Neuronal stem cell (in vitro differentiated cells): ENCODE measurements at regions not wholly inside any gene's neighbourhood (a gene's known extent, or its start where the extent isn't known, plus 50 kb on each side); places are given as distances from the start of the nearest gene placed in this dataset.

ENCODE experiments used
- DNase-seq: peaks from one replicate; pipeline ENCODE4 v3.0.0-alpha.2; 2013; ENCODE audit warnings: low spot score
- H2AFZ ChIP-seq: one replicate; pipeline ENCODE4 v1.6.1; 2013; ENCODE audit warnings: mild to moderate bottlenecking, low read length, inconsistent platforms
- H2AK5ac ChIP-seq: 2 replicates; pipeline ENCODE4 v1.6.1; 2013; ENCODE audit warnings: low read depth, mild to moderate bottlenecking, inconsistent platforms, low read length, moderate library complexity, mixed read lengths
- H2BK120ac ChIP-seq: 2 replicates; pipeline ENCODE4 v1.6.1; 2013; ENCODE audit warnings: low read depth, mild to moderate bottlenecking, inconsistent platforms, low read length, moderate library complexity, mixed read lengths
- H2BK12ac ChIP-seq: one replicate; pipeline ENCODE4 v1.6.1; 2013; ENCODE audit warnings: low read length, inconsistent platforms
- H2BK15ac ChIP-seq: 2 replicates; pipeline ENCODE4 v1.6.1; 2013; ENCODE audit warnings: mild to moderate bottlenecking, low read length, inconsistent platforms, mixed read lengths
- H2BK5ac ChIP-seq: one replicate; pipeline ENCODE4 v1.6.1; 2013; ENCODE audit warnings: inconsistent platforms, mild to moderate bottlenecking, low read length, moderate library complexity
- H3K14ac ChIP-seq: one replicate; pipeline ENCODE4 v1.6.1; 2013; ENCODE audit warnings: low read length, inconsistent platforms
- H3K18ac ChIP-seq: 2 replicates; pipeline ENCODE4 v1.6.1; 2013; ENCODE audit warnings: low read length, inconsistent platforms
- H3K23ac ChIP-seq: 2 replicates; pipeline ENCODE4 v1.6.1; 2013; ENCODE audit warnings: low read depth, mild to moderate bottlenecking, mixed read lengths, low read length, inconsistent platforms; ENCODE audit not compliant: poor library complexity
- H3K27ac ChIP-seq: replicated peaks from 3 replicates; pipeline ENCODE4 v1.5.1; 2013; ENCODE audit warnings: low read length, inconsistent platforms
- H3K27me3 ChIP-seq, 3 experiments: 2 replicates each; pipeline ENCODE4 v1.6.1; 2013; ENCODE audit warnings: low read length in 3 of 3, mild to moderate bottlenecking in 2 of 3, inconsistent platforms in 1 of 3, low read depth in 1 of 3, mixed read lengths in 1 of 3, moderate library complexity in 1 of 3; ENCODE audit not compliant: control insufficient read depth in 3 of 3, insufficient read depth in 3 of 3
- H3K36me3 ChIP-seq, 2 donors: replicated peaks in 1 of 2; 2 replicates each; pipeline ENCODE4 v1.6.1; 2013; ENCODE audit warnings: low read length in 2 of 2; ENCODE audit not compliant: control insufficient read depth in 2 of 2, insufficient read depth in 2 of 2
- H3K4ac ChIP-seq: 2 replicates; pipeline ENCODE4 v1.6.1; 2013; ENCODE audit warnings: inconsistent platforms, mild to moderate bottlenecking, low read length, moderate library complexity
- H3K4me1 ChIP-seq, 2 donors: 1 replicate in 1 of 2; 2 replicates in 1 of 2; pipeline ENCODE4 v1.6.1; 2013; ENCODE audit warnings: low read length in 2 of 2, low read depth in 1 of 2; ENCODE audit not compliant: control insufficient read depth in 2 of 2, insufficient read depth in 1 of 2
- H3K4me2 ChIP-seq: one replicate; pipeline ENCODE4 v1.6.1; 2013; ENCODE audit warnings: mild to moderate bottlenecking, low read length, inconsistent platforms; ENCODE audit not compliant: insufficient read depth, poor library complexity, severe bottlenecking
- H3K4me3 ChIP-seq, 2 donors: 2 replicates each; pipeline ENCODE4 v1.5.1; 2013; ENCODE audit warnings: low read length in 2 of 2, mild to moderate bottlenecking in 2 of 2, inconsistent platforms in 1 of 2, moderate library complexity in 1 of 2
- H3K79me1 ChIP-seq: one replicate; pipeline ENCODE4 v1.6.1; 2013; ENCODE audit warnings: low read depth, mild to moderate bottlenecking, inconsistent platforms, low read length, moderate library complexity
- H3K9ac ChIP-seq: one replicate; pipeline ENCODE4 v1.6.1; 2013; ENCODE audit warnings: mild to moderate bottlenecking, low read depth, low read length, inconsistent platforms; ENCODE audit not compliant: poor library complexity
- H3K9me3 ChIP-seq, 2 donors: replicated peaks in 1 of 2; 2 replicates each; pipeline versions ENCODE3 to v1.6.1; 2013; ENCODE audit warnings: low read length in 2 of 2, mild to moderate bottlenecking in 2 of 2, inconsistent platforms in 1 of 2, low read depth in 1 of 2, mixed read lengths in 1 of 2, moderate library complexity in 1 of 2; ENCODE audit not compliant: control insufficient read depth in 2 of 2, insufficient read depth in 1 of 2
- H4K8ac ChIP-seq: one replicate; pipeline ENCODE4 v1.6.1; 2013; ENCODE audit warnings: low read depth, mild to moderate bottlenecking, inconsistent platforms, low read length, moderate library complexity
- H4K91ac ChIP-seq: one replicate; pipeline ENCODE4 v1.6.1; 2013; ENCODE audit warnings: low read length, low read depth, mild to moderate bottlenecking, inconsistent platforms; ENCODE audit not compliant: poor library complexity
- WGBS, 2 donors: extraction: QIAGEN DNeasy Blood & Tissue Kit; methylation state at CpG; one replicate each; pipeline ENCODE4 v1.1.7; 2013; ENCODE audit warnings: missing lambda C conversion rate in 2 of 2, mixed read lengths in 1 of 2; ENCODE audit not compliant: insufficient read length in 2 of 2, insufficient replicate concordance in 1 of 2; ENCODE audit errors: extremely low coverage in 2 of 2; 5-methylcytosine and 5-hydroxymethylcytosine counted together

DNA sequence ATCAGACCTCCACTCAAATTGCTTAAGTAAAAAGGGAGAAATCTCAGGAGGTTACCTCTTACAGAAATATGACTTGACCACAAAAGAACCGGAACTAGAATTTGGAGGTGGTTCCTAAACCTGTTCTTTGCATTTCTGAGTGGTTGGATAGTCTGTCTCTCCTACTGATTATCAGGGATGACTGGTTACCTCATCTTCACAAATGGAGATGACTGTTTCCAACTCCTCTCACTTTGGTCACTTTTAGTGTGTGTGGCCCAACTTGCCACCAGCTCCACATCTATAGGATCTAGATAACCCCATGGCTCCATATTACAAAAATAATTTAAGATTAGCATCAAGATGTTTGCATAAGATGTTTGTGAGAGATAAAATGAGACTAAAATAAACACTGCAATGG is 95.5 kb downstream of the CCDC71L start:
- peaks cover 0 to 3% of the 10 kb centered on the region in 2 donors for H3K4me1 ChIP-seq
- no peak overlapping the region for H3K4me3 ChIP-seq
- WGBS, 2 donors, result no CpG with 5 or more reads among the region's 1 CpG
- no peak overlapping the region for H2AFZ ChIP-seq
- H3K23ac ChIP-seq, result no peak overlapping the region
- H3K18ac ChIP-seq, result no peak overlapping the region
- H2AK5ac ChIP-seq, result no peak overlapping the region
- H2BK12ac ChIP-seq, result no peak overlapping the region
- no peak overlapping the region for H3K4ac ChIP-seq
- H3K9me3 ChIP-seq, result no peaks in the 10 kb centered on the region
- no peak overlapping the region for H3K14ac ChIP-seq
- no peak overlapping the region for H2BK15ac ChIP-seq
- H2BK120ac ChIP-seq, result no peak overlapping the region
- DNase-seq, result no peak
- no peaks in the 10 kb centered on the region for H3K36me3 ChIP-seq
- H3K4me2 ChIP-seq, result no peak overlapping the region
- H4K8ac ChIP-seq, result no peak overlapping the region
- H4K91ac ChIP-seq, result no peak overlapping the region
- no peak overlapping the region for H3K9ac ChIP-seq
- H2BK5ac ChIP-seq, result no peak overlapping the region
- H3K27me3 ChIP-seq, result no peaks in the 10 kb centered on the region
- H3K79me1 ChIP-seq, result no peaks in the 10 kb centered on the region
- no peak overlapping the region for H3K27ac ChIP-seq

DNA sequence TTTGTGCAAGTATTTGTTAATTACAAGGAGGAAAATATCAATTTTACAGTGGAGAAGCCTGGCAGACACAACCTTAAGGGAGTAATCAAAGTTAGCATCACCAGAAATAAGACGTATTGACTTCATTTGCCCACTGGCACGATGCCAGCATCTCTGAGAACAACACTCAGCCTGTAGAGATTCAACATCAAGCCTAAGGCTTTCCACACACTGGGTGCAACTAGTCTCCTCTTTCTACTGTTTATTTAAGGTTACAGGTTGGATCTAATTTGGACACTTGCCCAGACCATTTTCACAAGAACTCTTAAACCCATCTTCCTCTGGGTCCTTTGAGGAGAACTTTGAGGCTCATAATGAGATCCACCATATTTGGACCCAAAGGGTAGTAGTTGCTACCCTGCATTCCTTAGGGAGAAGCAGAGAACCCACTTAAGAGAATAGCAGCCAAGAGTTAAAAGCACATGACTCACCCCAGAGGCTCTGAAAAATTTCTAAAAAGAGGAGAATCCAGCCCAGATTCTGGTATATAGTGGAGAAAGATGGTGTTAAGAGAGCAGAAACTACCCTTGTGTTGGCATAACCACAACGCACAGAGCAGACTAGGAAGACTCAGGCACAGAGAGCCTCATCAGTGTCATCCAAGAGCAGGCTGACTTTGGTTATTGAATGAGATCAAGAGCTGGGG is 97.3 kb downstream of the CCDC71L start:
- Histone ChIP-seq H2BK5ac (no peak overlapping the region), H3K4me1 (peaks cover 0 to 1% of the 10 kb centered on the region in 2 donors), H3K4me3 (no peak overlapping the region), H3K9me3 (no peaks in the 10 kb centered on the region), H3K27me3 (no peaks in the 10 kb centered on the region), H3K79me1 (no peaks in the 10 kb centered on the region), H3K4ac (no peak overlapping the region), H2BK15ac (no peak overlapping the region), H2AFZ (no peak overlapping the region), H3K27ac (no peak overlapping the region), H3K23ac (no peak overlapping the region), H3K18ac (no peak overlapping the region), H3K4me2 (no peak overlapping the region), H4K8ac (no peak overlapping the region), H3K14ac (no peak overlapping the region), H4K91ac (no peak overlapping the region), H3K9ac (no peak overlapping the region), H2AK5ac (no peak overlapping the region), H3K36me3 (no peaks in the 10 kb centered on the region), H2BK120ac (no peak overlapping the region), H2BK12ac (no peak overlapping the region)
- no peak for DNase-seq
- WGBS, 2 donors, result no CpG with 5 or more reads among the region's 3 CpGs

DNA sequence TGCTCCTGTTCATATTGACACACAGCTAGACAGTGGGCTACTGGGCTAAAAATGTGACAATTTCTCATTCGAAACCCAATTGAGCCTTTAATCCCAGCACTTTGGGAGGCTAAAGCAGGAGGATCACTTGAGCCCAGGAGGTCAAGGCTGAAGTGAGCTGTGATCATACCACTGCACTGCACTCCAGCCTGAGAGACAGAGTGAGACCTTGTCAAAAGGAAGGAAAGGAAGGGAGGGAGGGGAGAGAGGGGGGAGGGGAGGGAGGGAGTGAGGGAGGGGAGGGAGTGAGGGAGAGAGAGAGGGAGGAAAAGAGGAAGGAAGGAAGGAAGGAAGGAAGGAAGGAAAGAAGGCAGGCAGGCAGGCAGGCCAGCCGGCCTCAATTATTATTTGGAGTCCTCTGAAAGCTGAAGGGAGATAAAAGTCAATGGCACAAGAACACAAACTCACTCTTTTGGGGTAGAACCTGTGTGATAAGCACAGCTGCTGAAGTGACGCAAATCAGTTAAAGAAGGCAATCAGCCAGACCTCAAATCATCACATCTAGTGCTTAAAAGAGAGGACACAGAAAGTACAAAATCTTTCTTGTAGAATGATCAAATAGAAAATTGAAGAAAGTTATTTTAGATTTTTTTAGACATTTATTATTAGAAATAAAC is 98.1 kb downstream of the CCDC71L start:
- H3K79me1 ChIP-seq, result no peaks in the 10 kb centered on the region
- no peak overlapping the region for H3K4me2 ChIP-seq
- no peak overlapping the region for H2AFZ ChIP-seq
- peak overlapping the region; percentile 56 for H4K8ac ChIP-seq
- DNase-seq, result no peak
- no CpG with 5 or more reads among the region's 3 CpGs for WGBS, 2 donors
- H4K91ac ChIP-seq, result no peak overlapping the region
- H2BK120ac ChIP-seq, result no peak overlapping the region
- H3K27ac ChIP-seq, result no peak overlapping the region
- no peaks in the 10 kb centered on the region for H3K4me1 ChIP-seq
- H3K14ac ChIP-seq, result peak overlapping the region; percentile 6
- no peak overlapping the region for H3K23ac ChIP-seq
- no peaks in the 10 kb centered on the region for H3K36me3 ChIP-seq
- H3K27me3 ChIP-seq, result no peaks in the 10 kb centered on the region
- no peaks in the 10 kb centered on the region for H3K9me3 ChIP-seq
- no peak overlapping the region for H3K9ac ChIP-seq
- no peak overlapping the region for H3K18ac ChIP-seq
- H3K4me3 ChIP-seq, result no peak overlapping the region
- no peak overlapping the region for H2BK5ac ChIP-seq
- H2BK15ac ChIP-seq, result no peak overlapping the region
- H3K4ac ChIP-seq, result no peak overlapping the region
- H2BK12ac ChIP-seq, result no peak overlapping the region
- no peak overlapping the region for H2AK5ac ChIP-seq

DNA sequence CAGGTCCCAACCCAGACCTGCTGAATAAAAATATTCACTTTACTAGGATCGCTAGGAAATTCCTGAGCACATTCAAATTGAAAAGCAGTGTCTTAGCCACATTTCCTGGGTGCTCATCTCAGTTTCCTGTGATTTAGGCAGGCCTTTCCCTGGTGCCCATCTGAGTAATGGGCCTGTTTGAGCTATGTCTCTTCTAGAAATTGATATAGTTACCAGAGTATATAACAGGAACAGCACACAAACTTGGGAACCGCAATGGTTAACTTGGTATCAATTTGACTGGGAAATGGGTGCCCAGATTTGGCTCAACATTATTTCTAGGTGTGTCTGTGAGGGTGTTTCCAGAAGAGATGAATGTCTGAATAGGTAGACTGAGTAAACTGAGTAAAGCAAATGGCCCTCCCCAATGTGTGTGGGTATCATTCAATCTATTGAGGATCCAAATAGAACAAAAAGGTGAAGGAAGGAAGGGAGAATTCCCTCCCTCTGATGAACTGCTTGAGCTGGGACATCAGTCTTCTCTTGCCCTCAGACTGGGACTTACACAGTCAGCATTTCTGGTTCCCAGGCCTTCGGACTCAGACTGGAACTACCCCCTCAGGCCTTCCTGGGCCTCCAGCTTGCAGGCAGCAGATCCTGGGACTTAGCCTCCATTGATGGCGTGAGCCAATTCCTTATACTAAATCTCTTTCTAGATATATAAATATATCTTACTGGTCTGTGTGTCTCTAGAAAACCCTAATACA is 99.1 kb downstream of the CCDC71L start:
- H2BK12ac ChIP-seq, result no peak overlapping the region
- no peak overlapping the region for H3K18ac ChIP-seq
- no CpG with 5 or more reads among the region's 4 CpGs for WGBS, 2 donors
- H3K9ac ChIP-seq, result no peak overlapping the region
- no peak overlapping the region for H3K4ac ChIP-seq
- H4K91ac ChIP-seq, result no peak overlapping the region
- no peak overlapping the region for H3K23ac ChIP-seq
- no peak overlapping the region for H2BK15ac ChIP-seq
- no peaks in the 10 kb centered on the region for H3K27me3 ChIP-seq
- no peaks in the 10 kb centered on the region for H3K79me1 ChIP-seq
- H2AK5ac ChIP-seq, result no peak overlapping the region
- no peaks in the 10 kb centered on the region for H3K36me3 ChIP-seq
- no peak overlapping the region for H4K8ac ChIP-seq
- no peak overlapping the region for H3K4me2 ChIP-seq
- DNase-seq, result no peak
- H2BK120ac ChIP-seq, result no peak overlapping the region
- H3K27ac ChIP-seq, result no peak overlapping the region
- no peak overlapping the region for H2AFZ ChIP-seq
- H3K4me3 ChIP-seq, result no peak overlapping the region
- no peak overlapping the region for H2BK5ac ChIP-seq
- no peaks in the 10 kb centered on the region for H3K9me3 ChIP-seq
- no peaks in the 10 kb centered on the region for H3K4me1 ChIP-seq
- H3K14ac ChIP-seq, result no peak overlapping the region
